ENCODE measurements at regions not wholly inside any gene's neighbourhood (a gene's known extent, or its start where the extent isn't known, plus 50 kb on each side); places are given as distances from the start of the nearest gene placed in this dataset.

DNA sequence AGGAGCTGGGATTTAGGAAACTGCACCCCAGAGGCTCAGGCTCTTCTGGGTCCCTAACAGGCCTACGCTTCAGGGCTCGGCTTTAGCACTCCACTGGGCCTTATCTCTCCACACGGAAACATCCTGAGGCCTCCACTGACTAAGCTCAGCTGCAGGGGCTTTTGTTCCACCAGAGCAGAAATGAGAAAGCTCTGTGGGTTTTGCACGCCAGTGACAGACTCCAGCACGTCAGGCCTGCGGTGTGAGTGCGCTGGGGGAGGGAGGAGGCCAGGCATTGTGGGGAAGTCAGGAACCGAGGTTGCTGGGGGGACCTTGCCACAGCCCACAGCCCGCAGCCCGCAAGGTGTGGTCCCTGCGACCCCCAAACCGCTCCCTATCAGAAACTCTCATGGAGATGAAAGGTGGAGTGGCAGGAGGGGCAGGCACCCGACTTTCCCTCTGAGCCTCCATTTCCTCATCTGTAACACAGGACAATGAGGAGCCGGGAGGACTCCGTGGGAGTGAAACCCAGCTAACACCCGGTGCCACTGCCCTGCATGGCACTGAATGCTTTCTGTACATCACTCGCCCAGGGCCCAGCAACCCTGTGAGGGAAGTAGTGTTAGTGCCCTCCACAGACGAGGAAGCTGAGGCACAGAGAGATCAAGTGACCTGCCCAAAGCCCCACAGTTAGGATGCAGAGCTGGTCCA is 106.5 kb downstream of the TPRA1 start:
- WGBS, 2 donors = 69 to 74% methylated on average over 17 to 18 of the region's 18 CpGs
- TF ChIP-seq POLR2A (IDR thresholded peaks at IDR 0.05) = no peak
- TF ChIP-seq, protein P1, sequence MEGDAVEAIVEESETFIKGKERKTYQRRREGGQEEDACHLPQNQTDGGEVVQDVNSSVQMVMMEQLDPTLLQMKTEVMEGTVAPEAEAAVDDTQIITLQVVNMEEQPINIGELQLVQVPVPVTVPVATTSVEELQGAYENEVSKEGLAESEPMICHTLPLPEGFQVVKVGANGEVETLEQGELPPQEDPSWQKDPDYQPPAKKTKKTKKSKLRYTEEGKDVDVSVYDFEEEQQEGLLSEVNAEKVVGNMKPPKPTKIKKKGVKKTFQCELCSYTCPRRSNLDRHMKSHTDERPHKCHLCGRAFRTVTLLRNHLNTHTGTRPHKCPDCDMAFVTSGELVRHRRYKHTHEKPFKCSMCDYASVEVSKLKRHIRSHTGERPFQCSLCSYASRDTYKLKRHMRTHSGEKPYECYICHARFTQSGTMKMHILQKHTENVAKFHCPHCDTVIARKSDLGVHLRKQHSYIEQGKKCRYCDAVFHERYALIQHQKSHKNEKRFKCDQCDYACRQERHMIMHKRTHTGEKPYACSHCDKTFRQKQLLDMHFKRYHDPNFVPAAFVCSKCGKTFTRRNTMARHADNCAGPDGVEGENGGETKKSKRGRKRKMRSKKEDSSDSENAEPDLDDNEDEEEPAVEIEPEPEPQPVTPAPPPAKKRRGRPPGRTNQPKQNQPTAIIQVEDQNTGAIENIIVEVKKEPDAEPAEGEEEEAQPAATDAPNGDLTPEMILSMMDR (IDR thresholded peaks at IDR 0.05) = no peak
- no peak for TF ChIP-seq EP300 (IDR thresholded peaks at IDR 0.05)
- H3K9me3 ChIP-seq = no peaks in the 10 kb centered on the region
- no peak overlapping the region for H3K4me3 ChIP-seq
- H3K36me3 ChIP-seq = no peaks in the 10 kb centered on the region
- no peaks in the 10 kb centered on the region for H3K4me1 ChIP-seq
- no peak for DNase-seq (ENCODE audit: low spot score in 2 of 2)
- H3K27ac ChIP-seq = no peak overlapping the region
- no peaks in the 10 kb centered on the region for H3K27me3 ChIP-seq

DNA sequence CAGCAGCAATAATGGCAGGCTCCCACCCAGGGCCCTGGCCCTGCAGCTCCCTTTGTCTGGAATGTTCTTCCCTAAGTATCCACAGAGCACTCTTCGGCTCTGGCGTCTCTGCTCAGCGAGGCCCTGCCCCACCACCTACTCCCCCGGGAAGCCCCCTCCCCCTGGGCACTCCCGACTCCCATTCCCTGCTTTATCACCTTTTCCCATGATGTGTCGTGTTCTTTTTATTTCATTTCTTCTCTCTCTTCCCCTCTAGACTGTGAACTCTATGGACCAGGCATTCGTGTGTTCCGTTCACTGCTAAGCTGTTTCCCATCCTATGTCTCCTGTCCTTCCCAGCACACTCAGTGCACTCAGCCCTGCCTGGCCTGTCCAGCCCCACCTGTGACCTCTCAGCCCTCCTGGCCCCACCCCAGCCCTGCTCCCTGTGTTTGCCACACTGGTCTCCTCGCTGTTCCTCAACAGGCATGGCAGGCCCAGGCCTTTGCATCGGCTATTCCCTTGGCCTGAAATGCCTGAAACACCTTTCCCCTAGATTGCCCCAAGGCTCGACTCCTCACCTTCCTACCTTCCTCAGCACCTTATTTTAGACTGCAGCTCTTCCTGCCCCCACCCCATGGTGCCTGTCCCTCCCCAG is 107.4 kb downstream of the TPRA1 start:
- Histone ChIP-seq H3K27ac (no peak overlapping the region), H3K9me3 (no peaks in the 10 kb centered on the region), H3K4me3 (no peak overlapping the region), H3K36me3 (no peaks in the 10 kb centered on the region), H3K4me1 (no peaks in the 10 kb centered on the region), H3K27me3 (no peaks in the 10 kb centered on the region)
- DNase-seq (ENCODE audit: low spot score in 2 of 2) = no peak
- TF ChIP-seq EP300 (IDR thresholded peaks at IDR 0.05) (no peak), POLR2A (IDR thresholded peaks at IDR 0.05) (no peak)
- TF ChIP-seq, protein P1 (IDR thresholded peaks at IDR 0.05) = no peak
- WGBS, 2 donors = 76 to 78% methylated on average over 11 of the region's 11 CpGs

DNA sequence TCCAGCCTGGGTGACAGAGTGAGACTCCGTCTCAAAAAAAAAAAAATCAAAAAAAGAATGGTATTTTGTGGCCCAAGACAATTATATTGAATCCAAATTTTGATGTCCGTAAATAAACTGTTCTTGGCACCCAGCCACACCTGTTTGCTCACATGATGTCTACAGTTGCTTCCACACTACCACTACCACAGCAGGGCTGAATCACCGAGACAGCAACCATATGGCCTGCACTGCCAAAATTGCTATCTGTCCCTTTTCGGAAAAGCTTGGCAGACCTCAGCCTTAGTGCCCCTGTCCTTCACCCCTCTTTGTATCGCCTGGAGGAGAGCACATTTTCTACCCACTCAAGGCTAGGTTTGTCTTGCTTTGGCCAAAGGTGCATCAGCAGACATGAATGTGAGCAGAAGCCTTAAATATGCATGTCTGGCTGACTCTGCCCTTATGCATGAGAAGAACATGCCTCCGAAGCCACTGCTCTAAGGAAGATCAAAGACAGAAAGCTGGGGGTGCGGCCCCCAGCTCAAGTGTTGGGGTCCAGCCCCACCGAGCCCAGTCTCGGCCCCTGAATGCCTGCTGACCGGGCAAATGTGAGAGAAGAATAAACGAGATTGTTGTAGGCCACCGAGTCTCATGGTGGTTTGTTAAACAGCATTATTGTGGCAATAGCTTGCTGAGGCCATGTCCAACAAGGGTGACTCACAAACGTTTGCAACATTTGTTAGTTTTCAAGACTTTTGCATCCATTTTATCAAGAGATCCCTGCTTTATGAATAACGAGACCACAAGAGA is 108.1 kb downstream of the TPRA1 start:
- Histone ChIP-seq H3K27me3 (no peaks in the 10 kb centered on the region), H3K4me3 (no peak overlapping the region), H3K9me3 (no peaks in the 10 kb centered on the region), H3K36me3 (no peaks in the 10 kb centered on the region), H3K4me1 (no peaks in the 10 kb centered on the region), H3K27ac (no peak overlapping the region)
- TF ChIP-seq, protein P1 (IDR thresholded peaks at IDR 0.05) = no peak
- TF ChIP-seq EP300 (IDR thresholded peaks at IDR 0.05) = no peak
- no peak for DNase-seq (ENCODE audit: low spot score in 2 of 2)
- WGBS, 2 donors = 55 to 66% methylated on average over 14 of the region's 14 CpGs

DNA sequence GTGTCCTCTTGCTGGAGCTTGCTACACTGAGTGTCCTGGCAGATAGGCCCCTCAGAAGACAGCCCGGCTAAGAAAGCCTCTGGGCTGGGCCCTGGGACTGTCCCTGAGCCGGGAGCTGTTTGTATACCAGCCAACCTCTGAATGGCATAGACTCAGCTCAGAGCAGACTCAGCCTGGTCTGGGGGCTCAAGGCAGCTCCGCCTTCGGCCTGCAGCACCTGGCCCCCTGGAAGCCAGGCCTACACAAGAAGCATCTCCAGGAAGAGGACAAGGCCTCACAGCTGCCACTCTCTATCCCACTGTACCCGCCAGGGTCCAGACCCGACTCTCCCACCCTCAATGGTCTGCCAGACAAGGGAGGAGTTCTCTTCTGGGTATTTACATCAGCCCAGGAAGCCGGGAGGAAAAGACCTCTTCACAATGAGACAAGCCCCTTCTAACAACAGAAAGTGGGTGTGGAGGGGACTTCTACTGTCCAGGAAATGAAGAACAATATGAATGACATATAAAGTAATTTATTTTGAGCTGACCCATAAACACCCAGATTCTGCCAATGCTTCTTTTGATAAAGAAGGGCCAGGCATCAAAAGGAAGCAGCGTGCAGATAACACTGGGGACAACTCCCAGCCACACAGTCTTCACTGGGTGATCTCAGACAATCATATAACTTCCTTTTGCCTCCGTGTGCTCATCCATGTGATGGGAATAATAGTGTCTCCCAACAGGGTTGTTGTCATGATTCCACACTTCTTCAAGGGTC is 110.2 kb downstream of the TPRA1 start:
- Histone ChIP-seq H3K9me3 (no peaks in the 10 kb centered on the region), H3K4me1 (no peaks in the 10 kb centered on the region), H3K36me3 (no peaks in the 10 kb centered on the region), H3K27ac (no peak overlapping the region), H3K4me3 (no peak overlapping the region), H3K27me3 (no peaks in the 10 kb centered on the region)
- no peak for DNase-seq (ENCODE audit: low spot score in 2 of 2)
- 75 to 78% methylated on average over 9 of the region's 9 CpGs for WGBS, 2 donors
- TF ChIP-seq, protein P1 (IDR thresholded peaks at IDR 0.05) = no peak
- TF ChIP-seq EP300 (IDR thresholded peaks at IDR 0.05) = no peak
- TF ChIP-seq POLR2A (IDR thresholded peaks at IDR 0.05) = no peak
